Fibroblast of skin of abdomen (primary cell): ENCODE measurements at regions not wholly inside any gene's neighbourhood (a gene's known extent, or its start where the extent isn't known, plus 50 kb on each side); places are given as distances from the start of the nearest gene placed in this dataset.

ENCODE experiments used
- DNase-seq: peaks from one replicate; pipeline ENCODE4 v3.0.0-alpha.2; 2013

DNA sequence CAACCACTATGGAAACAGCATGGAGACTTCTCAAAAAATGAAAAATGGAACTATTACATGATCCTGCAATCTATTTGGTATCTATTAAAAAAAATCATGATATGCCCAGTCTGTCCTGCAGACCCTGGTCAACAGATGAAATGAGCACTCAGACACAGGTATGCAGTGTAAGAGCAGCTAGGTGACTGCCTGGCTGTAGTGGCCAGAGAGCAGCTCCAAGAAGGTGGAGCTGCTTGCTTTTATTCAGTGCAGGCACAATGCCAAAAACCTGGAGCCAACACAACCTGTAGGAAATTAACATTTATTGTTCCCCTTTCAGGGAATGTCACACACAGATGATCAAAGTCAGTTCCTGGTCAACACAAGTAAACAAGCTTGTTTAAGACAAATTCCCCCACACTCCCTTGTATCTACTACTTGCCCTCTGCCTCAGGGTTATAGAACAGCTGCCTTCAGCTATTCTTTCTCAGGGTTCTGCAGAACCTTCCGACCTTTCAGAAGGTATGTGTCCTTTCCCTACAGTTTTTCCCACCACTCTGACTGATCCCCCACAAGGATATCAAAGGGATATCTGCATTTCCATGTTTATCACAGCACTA is 933.7 kb upstream of the SLITRK5 start:
- DNase-seq = no peak

DNA sequence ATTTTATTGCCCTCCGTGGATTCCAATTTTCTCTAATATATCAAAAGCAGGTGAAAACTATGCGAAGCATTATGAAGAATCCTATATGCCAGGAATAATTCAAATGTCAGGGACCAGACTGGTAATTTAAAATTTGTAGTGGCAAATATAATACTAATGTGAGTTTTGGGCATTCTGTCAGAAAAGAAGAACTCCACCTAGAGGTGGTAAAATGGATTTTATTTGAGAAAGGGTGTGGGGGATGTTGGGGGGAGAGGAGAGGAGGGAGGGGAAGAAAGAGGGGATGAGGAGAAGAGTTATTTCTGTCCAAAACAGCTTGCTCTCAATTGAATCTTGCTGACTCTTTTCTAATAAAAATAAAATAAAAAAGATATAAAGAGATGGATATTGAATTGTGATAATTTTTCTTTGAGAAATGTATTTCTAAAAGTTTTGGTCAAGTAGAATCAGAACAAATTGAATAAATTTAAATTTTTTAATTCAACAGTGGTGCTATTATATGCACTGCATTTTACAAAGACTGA is 929.3 kb upstream of the SLITRK5 start:
- no peak for DNase-seq

DNA sequence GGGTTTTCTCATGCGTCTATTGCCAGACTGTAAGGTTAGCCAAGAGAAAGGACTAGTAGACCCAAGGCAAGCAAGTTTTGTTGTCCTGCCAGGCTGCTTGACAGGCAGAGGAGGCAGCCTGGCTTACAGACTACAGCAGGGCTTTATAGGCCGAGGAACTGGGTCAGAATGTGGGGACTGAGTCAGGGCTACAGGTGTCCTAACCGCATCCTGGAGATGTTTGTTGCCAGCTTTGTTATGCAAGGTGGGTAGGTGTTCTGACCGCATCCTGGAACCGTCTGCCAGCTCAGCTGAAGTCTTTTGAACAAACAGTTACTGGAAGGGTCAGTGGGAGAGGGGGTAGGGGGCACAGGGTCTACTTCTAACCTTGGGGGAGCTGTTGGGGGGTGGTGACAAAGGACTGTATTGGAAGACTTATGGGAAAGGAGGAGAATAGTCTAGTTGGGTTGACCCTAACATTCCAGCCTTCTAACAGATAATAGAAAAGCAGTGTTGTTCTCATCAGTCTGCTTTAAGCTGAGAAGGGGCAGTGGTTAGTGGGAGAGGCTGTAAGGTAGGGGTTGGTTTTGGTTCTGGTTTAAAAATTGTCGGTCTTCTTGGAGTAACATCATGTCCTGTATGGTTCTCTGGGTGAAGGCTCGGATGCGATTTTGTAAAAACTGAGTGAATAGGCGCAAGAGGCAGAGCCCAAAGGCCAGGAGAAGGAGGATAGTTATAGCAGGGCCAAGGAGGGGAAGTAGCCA is 913.8 kb upstream of the SLITRK5 start:
- DNase-seq = no peak

DNA sequence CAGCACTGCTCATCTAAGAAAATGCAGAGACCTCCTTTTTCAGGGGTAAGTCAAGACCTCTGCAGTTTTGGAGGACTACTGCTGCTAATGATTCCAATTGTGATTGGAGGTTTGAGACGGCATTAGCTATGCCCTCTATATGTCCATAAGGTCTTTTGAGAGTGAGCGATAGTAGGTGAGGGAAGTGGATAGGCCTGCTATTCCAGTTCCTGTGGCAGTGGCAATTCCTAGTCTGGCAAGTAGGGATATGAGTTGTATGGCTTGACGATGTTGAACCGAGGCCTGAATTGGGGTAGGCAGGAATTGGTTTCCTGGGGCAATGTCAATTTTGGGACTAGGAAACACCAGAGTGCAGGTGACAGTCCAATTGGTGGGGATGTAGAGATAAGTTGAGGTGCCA is 913.1 kb upstream of the SLITRK5 start:
- DNase-seq = no peak

DNA sequence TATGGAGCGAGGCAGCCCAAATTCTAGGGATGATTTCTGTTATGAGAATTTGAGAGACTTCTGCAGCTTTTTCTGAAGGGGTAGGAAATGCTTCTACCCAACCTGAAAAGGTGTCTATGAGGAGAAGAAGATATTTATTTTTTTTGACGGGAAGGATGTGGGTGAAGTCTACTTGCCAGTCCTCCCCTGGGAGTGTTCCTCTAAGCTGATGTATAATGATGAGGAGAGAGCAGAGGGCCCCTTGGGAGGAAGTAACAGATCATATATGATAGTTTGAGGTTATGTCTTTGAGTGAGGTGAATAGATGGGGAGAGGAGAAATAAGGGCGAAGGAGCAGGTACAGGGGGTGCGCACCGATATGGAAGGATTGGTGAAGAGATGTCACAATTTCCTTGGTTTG is 910.6 kb upstream of the SLITRK5 start:
- no peak for DNase-seq

DNA sequence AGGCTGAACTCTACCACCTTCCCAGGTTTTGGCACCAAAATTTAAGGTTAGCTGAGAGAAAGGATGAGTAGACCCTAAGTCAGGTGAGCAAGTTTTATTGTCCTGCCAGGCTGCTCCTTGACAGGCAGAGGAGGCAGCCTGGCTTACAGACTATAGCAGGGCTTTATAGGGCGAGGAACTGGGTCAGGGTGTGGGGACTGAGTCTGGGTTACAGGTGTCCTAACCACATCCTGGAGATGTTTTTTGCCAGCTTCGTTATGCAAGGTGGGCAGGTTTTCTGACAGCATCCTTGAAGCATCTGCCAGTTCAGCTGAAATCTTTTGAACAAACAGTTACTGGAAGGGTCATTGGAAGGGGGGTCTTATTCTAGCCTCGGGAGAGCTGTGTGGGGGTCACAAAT is 905.7 kb upstream of the SLITRK5 start:
- no peak for DNase-seq

DNA sequence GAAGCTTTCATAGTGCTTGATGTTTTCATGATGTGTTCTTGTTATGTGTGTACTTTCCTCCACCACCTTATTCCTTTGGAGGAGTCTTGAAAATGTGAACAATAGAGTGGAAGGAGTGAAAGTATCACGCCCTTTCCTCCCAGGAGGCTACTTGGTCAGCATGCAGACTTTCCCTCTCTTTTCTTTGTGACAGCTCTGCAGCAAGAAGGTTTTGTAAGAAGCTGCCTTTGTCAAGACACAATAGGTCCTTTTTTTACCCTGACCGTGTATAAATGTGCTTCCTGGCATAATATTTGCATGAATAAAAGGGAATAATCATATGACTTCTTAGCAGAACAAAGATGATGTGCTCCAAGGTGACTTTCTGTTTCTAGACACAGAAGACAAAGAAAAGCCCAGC is 882.6 kb upstream of the SLITRK5 start:
- DNase-seq = no peak

DNA sequence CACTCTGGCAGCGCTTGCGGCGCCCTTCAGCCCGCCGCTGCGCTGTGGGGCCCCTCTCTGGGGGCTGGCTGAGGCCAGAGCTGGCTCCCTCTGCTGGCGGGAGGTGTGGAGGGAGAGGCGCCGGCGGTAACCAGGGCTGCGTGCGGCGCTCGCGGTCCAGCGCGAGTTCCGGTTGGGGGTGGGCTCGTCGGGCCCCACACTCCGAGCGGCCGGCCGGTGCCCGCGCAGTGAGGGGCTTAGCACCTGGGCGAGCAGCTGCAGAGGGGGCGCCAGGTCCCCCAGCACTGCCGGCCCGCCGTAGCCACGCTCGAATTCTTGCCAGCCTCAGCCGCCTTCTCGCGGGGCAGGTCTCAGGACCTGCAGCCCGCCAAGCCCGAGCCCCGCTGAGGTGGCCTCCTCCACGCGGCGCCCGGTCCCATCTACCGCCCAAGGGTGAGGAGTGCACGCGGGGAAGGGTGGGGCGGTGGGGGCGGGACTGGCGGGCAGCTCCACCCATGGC is 879.0 kb upstream of the SLITRK5 start:
- DNase-seq = no peak

DNA sequence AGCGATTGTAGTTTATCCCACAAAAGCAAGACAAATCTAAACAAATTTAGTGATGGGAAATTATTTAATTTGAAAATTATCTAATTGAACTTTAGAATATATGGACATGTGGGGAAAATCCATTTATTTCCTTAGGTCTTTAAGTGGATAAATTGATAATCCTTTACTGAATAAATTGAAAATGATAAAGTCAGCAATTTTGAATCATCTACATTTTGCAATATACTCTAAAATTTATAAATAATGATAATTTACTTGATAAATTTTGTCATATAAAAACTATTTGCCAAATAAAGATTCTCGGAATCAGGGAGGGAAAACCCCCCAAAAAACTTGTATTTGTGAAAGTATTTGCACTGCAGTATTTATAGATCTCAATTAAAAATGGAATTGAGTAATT is 875.3 kb upstream of the SLITRK5 start:
- DNase-seq = no peak

DNA sequence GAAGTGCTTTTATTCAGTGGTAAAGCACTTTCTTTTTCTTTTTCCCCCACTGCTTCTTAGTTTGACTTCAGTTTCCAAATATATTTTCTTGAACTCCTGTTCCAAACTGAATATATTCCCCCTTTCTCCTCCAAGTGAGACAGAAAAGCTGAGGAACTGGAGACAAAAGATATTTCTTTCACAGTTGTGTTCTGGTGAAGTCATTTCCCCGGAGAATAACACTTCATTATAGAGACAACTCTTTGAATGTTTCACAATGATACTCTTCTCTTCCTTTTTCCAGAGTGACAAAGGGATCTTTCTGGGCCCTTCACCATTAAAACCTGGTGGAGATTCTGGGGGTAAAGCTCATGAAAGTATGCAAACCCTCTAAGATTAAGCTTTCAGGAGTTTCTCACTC is 860.8 kb upstream of the SLITRK5 start:
- no peak for DNase-seq

DNA sequence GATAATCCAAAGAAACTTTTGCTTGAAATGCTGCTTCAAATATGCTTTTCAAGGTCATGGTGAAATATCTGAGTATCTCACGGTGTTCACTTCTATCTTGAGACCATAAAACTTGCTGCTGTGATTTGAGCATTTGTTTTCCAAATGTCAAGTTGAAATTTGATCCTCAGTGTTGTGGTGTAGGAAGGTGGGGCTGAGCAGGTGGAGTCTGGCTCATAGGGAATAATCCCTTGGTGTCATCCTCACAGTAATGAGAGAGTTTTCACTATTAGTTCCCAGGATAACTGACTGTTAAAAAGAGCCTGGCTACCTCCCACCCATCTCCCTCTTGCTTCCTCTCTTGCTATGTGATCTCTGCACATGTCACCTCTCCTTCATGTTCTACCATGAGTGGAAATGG is 858.0 kb upstream of the SLITRK5 start:
- DNase-seq = no peak

DNA sequence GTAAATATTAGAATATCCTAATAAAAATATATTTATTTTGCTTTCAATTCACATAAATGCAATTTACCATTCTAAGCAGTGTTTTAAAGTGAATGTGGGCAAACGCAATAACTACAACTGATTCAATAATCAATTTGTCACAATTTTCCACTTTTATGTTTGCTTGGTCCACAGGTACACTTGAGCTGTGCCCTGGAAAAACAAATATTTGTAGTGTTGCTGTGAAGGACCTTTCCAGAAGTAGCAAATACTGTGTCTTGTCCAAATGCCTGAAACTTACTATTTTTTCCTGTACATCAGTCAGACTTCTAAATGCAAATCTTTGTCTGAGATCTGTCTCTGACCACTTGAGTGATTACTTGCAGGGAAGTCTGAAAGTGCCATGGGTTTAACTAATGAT is 845.8 kb upstream of the SLITRK5 start:
- DNase-seq = no peak

DNA sequence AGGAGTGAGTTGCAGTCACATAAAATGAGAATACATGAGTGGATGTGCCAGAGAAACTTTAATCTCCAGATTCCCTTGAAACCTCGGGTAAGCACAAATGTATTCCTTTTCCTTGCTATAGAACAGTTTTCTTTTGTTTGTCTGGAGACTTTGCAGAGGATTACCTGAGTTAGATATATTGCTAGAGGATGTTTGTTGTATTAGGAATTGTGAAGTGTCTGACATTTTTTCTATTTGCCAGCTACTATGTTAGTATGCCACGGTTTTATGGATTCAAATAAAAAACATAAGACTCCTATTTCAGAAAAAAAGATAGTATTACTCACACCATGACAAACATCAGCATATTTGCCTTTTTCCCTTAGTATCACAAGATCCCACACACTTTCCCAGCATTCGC is 844.9 kb upstream of the SLITRK5 start:
- no peak for DNase-seq

DNA sequence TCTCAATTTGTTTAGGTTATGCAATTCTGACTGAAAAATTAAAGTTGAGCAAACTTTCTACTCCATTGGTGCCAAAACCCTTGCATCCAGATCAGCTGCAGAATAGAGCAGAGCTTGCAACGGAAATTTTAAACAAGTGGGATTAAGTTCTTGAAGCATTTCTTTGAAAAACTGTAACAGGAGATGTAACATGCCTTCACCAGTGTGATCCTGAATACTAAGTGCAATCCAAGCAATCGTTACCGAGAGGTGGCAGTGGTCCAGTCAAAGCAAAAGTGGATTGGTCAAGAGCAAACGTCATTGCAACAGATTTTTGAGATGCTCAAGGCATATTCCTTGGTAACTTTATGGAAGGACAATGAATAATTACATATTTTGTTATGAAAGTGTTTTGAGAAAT is 841.1 kb upstream of the SLITRK5 start:
- DNase-seq = no peak

DNA sequence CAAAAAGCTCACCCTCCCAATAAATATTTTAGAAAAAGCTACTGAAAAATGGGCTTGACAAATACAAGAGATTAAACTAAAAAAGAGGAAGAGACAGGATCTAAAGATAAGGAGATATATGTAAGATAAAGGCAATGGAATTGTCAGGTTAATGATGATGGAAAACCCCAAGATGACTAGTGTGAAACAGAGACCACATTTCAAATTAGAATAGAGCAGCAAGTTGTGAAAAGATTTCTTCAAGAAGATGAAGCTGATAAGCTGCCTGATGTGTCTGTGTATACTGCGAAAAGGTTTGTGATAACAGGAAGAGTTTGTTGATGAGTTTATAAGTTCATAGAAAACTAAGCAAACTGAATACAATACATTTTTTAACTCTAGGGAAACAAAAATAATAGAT is 840.1 kb upstream of the SLITRK5 start:
- DNase-seq = no peak

DNA sequence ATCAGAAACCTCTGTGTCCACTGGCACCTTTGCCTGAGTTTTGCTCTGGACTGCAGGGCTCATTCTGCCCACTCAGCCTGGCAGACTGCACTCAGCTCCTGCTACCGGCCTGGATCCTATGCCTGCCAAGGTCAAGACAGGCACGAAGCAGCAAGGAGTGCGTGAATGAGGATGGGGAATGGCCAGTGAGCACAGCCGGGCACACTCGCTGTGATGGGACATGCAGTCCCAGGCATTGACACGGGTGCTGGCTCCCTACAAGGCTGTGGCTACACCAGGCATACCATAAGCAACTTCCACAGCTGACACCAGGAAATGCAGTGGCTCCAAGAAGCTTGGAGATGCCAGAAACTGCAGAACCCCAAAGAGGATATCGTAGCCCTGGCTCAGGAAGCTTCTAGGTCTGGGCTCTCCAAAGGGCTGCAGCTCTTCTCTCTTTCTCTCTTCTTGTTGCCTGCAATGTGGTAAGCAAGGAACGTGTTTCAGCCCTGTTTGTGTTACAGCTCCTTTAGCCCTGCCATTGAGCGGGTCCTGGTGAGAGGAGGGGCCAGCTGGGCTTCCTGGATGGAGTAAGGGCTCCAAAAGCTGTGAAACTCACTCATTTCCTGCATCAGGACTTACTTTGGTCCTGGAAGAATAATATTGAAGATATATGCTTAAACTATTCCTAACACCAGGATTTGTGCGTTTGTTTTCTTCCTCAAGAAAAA is 832.6 kb upstream of the SLITRK5 start:
- no peak for DNase-seq

DNA sequence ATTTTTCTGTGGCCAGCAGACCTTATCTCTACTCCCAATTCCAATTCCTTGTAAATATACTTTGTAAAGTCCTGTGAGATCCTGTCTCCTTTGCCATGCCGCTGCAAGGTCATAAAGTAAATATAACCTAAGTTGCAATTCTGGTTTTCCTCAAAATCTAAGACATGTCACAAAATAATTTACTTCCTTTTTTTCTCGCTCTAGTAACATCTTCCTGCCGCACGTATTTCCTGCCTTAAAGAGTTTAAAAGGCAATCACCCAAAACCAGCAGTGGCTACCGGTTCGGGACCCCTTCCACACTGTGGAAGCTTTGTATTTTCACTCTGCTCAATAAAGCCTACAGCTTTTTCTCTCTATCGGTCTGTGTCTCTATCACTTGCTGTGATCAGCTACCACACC is 832.0 kb upstream of the SLITRK5 start:
- DNase-seq = no peak

DNA sequence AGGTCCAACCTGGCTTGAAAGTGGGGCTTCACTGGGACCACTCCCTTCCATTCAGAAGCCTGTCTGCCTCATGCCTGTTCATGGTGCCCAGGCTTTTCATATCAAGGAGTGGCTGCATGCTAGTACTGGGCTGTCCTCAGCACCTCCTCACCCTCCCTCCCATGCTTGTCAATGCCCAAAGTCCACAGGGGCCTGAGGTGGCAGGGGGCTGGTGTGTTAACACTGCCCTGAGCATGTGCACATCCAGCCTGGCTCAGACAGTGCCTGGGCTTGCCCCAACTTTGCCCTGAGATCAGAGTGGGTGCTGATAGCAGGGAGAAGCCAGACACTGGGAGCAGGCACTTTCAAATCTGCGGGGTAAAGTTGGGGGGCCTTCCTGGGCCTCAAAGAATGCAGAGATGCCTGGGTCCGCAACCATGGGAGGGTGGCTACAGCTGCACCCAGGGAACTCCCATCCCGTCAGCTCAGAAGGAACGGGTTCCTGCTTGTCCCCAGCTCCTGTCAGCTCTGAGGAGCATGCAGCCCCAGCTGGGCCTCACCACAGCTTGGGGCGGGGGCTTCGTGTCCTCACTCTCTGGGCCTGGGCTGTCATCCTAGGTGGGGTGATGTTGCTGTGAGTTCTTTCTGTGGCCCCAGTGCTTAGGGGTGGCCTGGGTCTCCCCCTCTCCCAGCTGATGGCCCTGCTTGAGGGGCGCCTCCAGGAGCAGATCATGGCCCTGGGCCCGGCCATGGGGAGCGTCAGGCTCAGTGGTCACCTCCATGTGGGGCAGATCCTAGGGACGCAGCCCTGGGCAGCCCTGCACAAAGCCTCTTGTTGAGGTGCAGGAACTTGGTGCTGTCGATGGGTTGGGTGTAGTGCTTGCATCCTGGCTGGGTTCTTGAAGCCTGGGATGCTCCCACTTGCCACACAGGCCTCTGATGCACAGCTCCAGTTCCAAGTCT is 830.6 kb upstream of the SLITRK5 start:
- no peak for DNase-seq

DNA sequence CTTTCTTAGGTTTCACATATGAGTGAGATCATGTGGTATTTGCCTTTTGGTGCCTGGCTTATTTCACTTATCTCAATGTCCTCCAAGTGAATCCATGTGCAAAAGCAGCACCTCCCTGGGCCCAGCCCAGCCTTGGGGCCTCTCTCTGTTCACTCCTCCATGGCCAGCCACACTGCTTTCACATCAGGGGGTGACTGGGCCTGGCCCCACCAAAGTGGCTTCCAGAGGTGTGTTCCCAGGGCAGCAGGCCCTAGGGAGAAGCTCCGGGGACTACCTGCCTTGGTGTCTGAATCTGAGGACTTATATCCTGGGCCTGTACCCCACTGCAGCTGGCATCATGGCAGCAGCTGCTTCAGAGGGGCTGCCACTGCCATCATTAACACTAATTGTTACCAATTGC is 829.9 kb upstream of the SLITRK5 start:
- DNase-seq = no peak

DNA sequence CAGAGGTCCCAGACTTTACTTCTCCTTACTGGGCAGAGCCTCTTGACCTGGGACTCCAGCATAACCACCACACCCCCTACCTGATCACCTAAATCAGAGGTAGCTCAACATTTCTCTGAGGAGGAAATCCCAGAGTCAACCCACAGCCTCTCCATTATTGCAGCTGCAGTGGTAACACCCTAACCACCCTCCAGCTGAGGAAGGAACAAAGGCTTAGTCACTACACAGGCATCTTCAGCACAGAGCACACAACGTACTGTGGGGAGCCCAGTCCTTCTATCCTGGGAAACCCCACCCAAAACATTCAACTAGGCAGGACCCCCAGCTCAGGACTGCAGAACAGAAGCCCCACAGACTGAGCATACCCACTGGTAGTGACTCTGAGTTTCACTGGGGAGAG is 824.7 kb upstream of the SLITRK5 start:
- DNase-seq = no peak

DNA sequence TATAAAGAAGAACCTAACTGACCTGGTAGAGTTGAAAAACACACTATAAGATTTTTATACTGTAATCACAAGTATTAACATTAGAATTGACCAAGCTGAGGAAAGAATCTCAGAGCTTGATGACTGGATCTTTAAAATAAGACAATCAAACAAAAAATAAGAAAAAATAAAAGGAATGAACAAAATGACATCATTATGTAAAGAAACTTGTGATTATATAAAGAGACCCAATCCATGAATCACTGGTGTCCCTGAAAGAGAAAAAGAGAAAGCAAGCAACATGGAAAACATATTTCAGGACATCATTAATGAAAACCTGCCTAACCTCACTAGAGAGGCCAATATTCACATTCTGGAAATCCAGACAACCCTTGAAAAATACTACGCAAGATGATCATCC is 822.5 kb upstream of the SLITRK5 start:
- no peak for DNase-seq

DNA sequence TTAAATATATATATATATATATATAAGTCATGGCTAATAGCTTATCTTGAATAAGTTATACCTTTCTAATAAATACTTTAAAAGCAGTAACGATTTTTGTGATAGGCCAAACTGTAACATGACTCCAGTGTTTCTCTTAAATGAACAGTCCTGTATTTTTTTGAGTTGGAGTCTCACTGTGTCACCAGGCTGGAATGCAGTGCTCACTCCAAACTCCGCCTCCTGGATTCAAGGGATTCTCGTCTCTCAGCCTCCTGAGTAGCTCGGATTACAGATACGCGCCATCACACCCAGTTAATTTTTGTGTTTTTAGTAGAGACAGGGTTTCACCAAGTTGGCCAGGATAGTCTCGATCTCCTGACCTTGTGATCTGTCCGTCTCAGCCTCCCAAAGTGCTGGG is 814.2 kb upstream of the SLITRK5 start:
- no peak for DNase-seq

DNA sequence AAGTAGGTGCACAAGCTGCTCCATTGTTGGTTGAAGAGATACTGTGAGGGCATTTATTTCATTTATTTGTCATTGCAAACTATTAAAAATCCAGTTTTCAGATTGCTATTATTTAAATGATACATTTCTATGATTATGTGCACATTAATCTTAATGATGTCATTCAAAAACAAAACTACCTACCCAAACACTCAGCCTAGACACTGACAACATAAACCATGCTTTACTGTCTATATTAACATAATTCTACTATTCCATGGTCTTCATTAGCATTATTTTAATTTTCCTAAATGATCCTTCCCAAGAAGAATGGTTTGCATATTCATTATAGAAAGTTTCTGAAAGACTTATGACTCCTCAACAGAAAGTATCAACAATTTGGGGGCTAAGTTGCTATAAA is 813.0 kb upstream of the SLITRK5 start:
- DNase-seq = no peak
